Gastroesophageal sphincter (tissue), 3 donors: ENCODE measurements at regions not wholly inside any gene's neighbourhood (a gene's known extent, or its start where the extent isn't known, plus 50 kb on each side); places are given as distances from the start of the nearest gene placed in this dataset.

Source experiments
- CTCF ChIP-seq, 4 experiments: fragments of 200-600 bp in 2 of 4; fragments of 450-650 bp in 2 of 4; sonication (generic) in 1 of 4; IDR thresholded peaks; one replicate each; pipeline ENCODE4 v1.5.1; 2017 to 2019; ENCODE audit warnings: antibody characterized with exemption in 4 of 4, mild to moderate bottlenecking in 2 of 4, moderate library complexity in 2 of 4
- EP300 ChIP-seq: sonication (generic); formaldehyde crosslinking; IDR thresholded peaks from one replicate; pipeline ENCODE4 v1.6.1; 2017; ENCODE audit warnings: antibody characterized with exemption, mild to moderate bottlenecking
- POLR2A ChIP-seq, 2 donors: fragments of 450-650 bp; IDR thresholded peaks; one replicate each; pipeline ENCODE4 v1.6.1; 2017; ENCODE audit warnings: antibody characterized with exemption in 2 of 2, mild to moderate bottlenecking in 2 of 2, moderate library complexity in 1 of 2
- POLR2AphosphoS5 ChIP-seq: sonication (generic); formaldehyde crosslinking; IDR thresholded peaks from one replicate; pipeline ENCODE4 v1.6.1; 2017; ENCODE audit warnings: antibody characterized with exemption

- no peak for TF ChIP-seq CTCF (IDR thresholded peaks at IDR 0.05)
- no peak for TF ChIP-seq POLR2AphosphoS5
- TF ChIP-seq POLR2A (IDR thresholded peaks at IDR 0.05) = no peak
- no peak for TF ChIP-seq EP300
Measured at GRCh38 chr5:126044931-126045565, 378.2 kb upstream of the GRAMD2B start.
